ENCODE measurements at regions not wholly inside any gene's neighbourhood (a gene's known extent, or its start where the extent isn't known, plus 50 kb on each side); places are given as distances from the start of the nearest gene placed in this dataset.

- TF ChIP-seq, protein P1, sequence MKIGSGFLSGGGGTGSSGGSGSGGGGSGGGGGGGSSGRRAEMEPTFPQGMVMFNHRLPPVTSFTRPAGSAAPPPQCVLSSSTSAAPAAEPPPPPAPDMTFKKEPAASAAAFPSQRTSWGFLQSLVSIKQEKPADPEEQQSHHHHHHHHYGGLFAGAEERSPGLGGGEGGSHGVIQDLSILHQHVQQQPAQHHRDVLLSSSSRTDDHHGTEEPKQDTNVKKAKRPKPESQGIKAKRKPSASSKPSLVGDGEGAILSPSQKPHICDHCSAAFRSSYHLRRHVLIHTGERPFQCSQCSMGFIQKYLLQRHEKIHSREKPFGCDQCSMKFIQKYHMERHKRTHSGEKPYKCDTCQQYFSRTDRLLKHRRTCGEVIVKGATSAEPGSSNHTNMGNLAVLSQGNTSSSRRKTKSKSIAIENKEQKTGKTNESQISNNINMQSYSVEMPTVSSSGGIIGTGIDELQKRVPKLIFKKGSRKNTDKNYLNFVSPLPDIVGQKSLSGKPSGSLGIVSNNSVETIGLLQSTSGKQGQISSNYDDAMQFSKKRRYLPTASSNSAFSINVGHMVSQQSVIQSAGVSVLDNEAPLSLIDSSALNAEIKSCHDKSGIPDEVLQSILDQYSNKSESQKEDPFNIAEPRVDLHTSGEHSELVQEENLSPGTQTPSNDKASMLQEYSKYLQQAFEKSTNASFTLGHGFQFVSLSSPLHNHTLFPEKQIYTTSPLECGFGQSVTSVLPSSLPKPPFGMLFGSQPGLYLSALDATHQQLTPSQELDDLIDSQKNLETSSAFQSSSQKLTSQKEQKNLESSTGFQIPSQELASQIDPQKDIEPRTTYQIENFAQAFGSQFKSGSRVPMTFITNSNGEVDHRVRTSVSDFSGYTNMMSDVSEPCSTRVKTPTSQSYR (CRISPR knock-in tag; IDR thresholded peaks at IDR 0.05): no peak
Measured at GRCh38 chr5:167311340-167311739, 980.1 kb upstream of the WWC1 start (continued).

DNA sequence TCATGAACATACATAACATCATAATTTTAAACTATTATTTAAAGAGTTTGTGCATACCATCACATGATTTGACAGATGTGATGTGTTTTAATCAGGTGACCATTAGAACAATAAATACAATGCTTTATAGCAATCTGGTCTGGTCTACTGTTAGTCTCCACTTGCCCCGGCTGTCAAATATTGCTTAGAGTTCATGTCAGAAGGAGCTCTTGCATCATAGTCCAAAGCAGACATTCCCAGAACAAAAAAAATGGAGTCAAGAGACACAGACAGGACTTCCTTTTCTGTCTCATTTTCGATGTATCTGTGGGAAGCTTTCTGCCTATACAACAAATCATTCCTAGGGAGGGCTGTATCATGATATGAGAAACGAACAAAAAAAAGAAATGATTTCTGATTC lies 979.2 kb upstream of the WWC1 start:
- TF ChIP-seq ZBTB21 (CRISPR knock-in tag; IDR thresholded peaks at IDR 0.05; ENCODE audit: borderline replicate concordance) (no peak), ESRRA (CRISPR knock-in tag; IDR thresholded peaks at IDR 0.05; ENCODE audit: borderline replicate concordance) (no peak), GTF2I (CRISPR knock-in tag; conservative IDR thresholded peaks at IDR 0.05) (no peak), TP53 (CRISPR knock-in tag; IDR thresholded peaks at IDR 0.05) (no peak), SMAD4 (CRISPR knock-in tag; IDR thresholded peaks at IDR 0.05) (no peak), ZNF232 (CRISPR knock-in tag; IDR thresholded peaks at IDR 0.05) (no peak), PRDM15 (CRISPR knock-in tag; IDR thresholded peaks at IDR 0.05) (no peak), RORB (CRISPR knock-in tag; IDR thresholded peaks at IDR 0.05) (no peak), SOX15 (CRISPR knock-in tag; IDR thresholded peaks at IDR 0.05) (no peak), ATF1 (CRISPR knock-in tag; IDR thresholded peaks at IDR 0.05) (no peak), IRF1 (CRISPR knock-in tag; IDR thresholded peaks at IDR 0.05) (no peak)
- TF ChIP-seq, protein P2, sequence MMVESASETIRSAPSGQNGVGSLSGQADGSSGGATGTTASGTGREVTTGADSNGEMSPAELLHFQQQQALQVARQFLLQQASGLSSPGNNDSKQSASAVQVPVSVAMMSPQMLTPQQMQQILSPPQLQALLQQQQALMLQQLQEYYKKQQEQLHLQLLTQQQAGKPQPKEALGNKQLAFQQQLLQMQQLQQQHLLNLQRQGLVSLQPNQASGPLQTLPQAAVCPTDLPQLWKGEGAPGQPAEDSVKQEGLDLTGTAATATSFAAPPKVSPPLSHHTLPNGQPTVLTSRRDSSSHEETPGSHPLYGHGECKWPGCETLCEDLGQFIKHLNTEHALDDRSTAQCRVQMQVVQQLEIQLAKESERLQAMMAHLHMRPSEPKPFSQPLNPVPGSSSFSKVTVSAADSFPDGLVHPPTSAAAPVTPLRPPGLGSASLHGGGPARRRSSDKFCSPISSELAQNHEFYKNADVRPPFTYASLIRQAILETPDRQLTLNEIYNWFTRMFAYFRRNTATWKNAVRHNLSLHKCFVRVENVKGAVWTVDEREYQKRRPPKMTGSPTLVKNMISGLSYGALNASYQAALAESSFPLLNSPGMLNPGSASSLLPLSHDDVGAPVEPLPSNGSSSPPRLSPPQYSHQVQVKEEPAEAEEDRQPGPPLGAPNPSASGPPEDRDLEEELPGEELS (CRISPR knock-in tag; IDR thresholded peaks at IDR 0.05): no peak
- CTCF ChIA-PET: no interaction called here
- Mint-ChIP-seq H3K36me3 (no peaks in the 10 kb centered on the region), H3K4me1 (peaks cover 21% of the 10 kb centered on the region), H3K9me3 (0 out of 2 replicates have a peak, but pooled peaks cover 3% of the 10 kb centered on the region), H3K27ac (no peak overlapping the region), H3K27me3 (ENCODE audit: low read depth) (no peaks in the 10 kb centered on the region), H3K4me3 (no peak overlapping the region)
- no peak for DNase-seq (ENCODE audit: low spot score)
- no peak for ATAC-seq
- POLR2A ChIA-PET: no interaction called here

DNA sequence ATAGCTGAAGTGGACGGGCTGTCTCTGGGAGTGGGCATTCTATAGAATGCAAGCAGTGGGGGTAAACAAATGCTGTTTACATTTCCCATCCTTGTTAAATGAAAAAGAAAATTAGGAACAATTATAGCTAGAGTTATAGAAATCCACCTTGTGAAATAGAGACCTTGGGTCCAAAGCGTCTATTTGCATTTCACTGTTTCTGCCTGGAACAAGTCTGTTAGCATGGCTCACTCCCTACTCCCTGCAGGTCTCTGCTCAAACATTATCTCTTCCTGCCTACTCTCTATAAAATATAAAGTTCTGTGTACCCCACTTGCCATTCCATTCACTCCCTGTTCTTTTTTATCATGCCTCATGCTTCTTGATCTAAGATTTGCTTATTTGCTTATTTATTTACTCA lies 975.7 kb upstream of the WWC1 start:
- H3K4me1 Mint-ChIP-seq: peaks cover 38% of the 10 kb centered on the region
- H3K27ac Mint-ChIP-seq: no peak overlapping the region
- H3K4me3 Mint-ChIP-seq: no peak overlapping the region
- ChIA-PET CTCF (interaction anchor here (1.2 kb wide), 1 partner anchor 54 kb away, joined by 3 read pairs; no protein-coding TSS in a partner anchor), POLR2A (no interaction called here)
- H3K36me3 Mint-ChIP-seq: peaks cover 2% of the 10 kb centered on the region; the same call in 1 of the 2 replicates
- no peak for ATAC-seq
- TF ChIP-seq ZBTB21 (CRISPR knock-in tag; IDR thresholded peaks at IDR 0.05; ENCODE audit: borderline replicate concordance) (no peak), CREB1 (CRISPR knock-in tag; IDR thresholded peaks at IDR 0.05) (no peak), NR3C1 (CRISPR knock-in tag; conservative IDR thresholded peaks at IDR 0.05; ENCODE audit: low read depth) (no peak), FOXP1 (CRISPR knock-in tag; IDR thresholded peaks at IDR 0.05; ENCODE audit: borderline replicate concordance) (no peak), HMGXB4 (CRISPR knock-in tag; IDR thresholded peaks at IDR 0.05) (no peak), ATF2 (CRISPR knock-in tag; IDR thresholded peaks at IDR 0.05; ENCODE audit: borderline replicate concordance, low read depth) (no peak), ESRRA (CRISPR knock-in tag; IDR thresholded peaks at IDR 0.05; ENCODE audit: borderline replicate concordance) (no peak)
- peaks cover 5% of the 10 kb centered on the region; the same call in 1 of the 2 replicates for H3K9me3 Mint-ChIP-seq
- no peaks in the 10 kb centered on the region for H3K27me3 Mint-ChIP-seq (ENCODE audit: low read depth)
- no peak for DNase-seq (ENCODE audit: low spot score)
